Esophagus squamous epithelium (tissue), 4 donors: ENCODE measurements at regions not wholly inside any gene's neighbourhood (a gene's known extent, or its start where the extent isn't known, plus 50 kb on each side); places are given as distances from the start of the nearest gene placed in this dataset.

ENCODE experiments used
- CTCF ChIP-seq, 6 experiments: fragments of 450-650 bp in 4 of 6; fragments of 200-600 bp in 2 of 6; sonication (generic) in 2 of 6; IDR thresholded peaks; one replicate each; pipeline ENCODE4 v1.5.1; 2016 to 2019; ENCODE audit warnings: antibody characterized with exemption in 6 of 6, mild to moderate bottlenecking in 4 of 6, moderate library complexity in 4 of 6
- POLR2A ChIP-seq, 4 donors: fragments of 450-650 bp; IDR thresholded peaks; one replicate each; pipeline ENCODE4 v1.6.1; 2017; ENCODE audit warnings: antibody characterized with exemption in 4 of 4, mild to moderate bottlenecking in 4 of 4, moderate library complexity in 3 of 4

- no peak for TF ChIP-seq CTCF (IDR thresholded peaks at IDR 0.05)
- TF ChIP-seq POLR2A (IDR thresholded peaks at IDR 0.05): no peak
Observed at GRCh38 chr5:155870636-155871035, 456.3 kb upstream of the SGCD start.
